ENCODE measurements at regions not wholly inside any gene's neighbourhood (a gene's known extent, or its start where the extent isn't known, plus 50 kb on each side); places are given as distances from the start of the nearest gene placed in this dataset.

DNA sequence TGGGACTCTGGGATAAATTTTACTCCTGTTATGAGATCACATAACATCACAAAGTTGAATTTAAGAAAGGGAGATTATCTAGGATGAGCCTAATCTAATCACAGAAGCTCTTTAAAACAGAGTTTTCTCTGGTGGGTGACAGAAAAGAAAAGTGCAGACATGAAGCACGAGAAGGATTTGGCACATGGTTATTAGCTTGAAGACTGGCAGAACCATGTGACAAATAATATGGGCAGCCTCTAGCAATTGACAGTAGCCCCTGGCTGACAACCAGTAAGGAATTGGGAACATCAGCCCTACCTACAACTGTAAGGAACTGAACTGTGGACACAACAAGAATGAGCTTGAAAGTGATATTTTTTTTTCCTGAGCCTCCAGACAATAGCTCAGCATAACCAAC is 243.1 kb downstream of the HTR1A start:
- no peak for DNase-seq

DNA sequence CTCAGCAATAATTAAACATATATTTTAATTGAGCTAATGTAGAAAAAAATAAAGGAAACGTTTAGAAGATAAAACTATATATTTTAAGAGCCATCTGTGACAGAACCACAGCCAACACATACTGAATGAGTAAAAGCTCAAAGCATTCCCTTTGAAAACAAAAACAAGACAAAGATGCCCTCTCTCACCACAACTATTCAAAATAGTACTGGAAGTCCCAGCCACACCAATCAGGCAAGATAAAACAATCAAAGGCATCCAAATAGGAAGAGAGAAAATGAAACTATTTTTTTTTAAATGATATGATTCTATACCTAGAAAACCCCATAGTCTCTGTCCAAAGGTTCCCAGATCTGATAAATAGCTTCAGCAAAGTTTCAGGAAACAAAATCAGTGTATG is 262.0 kb downstream of the HTR1A start:
- no peak for DNase-seq

DNA sequence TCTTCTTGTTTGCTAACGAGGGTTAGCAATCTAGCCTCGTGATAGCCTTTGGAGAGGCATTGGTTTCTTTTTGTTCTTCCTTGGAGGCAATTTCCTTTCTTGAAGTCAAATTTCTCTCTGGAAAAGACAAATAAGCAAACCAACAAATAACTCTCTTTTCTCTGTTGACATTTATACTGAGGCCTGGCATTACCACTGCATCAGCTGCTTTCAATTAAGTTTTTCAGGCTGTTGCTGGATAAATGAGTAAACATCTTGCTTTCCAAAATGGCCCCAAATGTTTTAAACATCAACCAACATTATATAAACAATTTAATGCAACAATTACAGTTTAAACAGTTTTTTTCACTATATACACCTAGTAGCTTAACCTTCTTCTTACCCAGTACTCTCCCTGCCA is 264.4 kb downstream of the HTR1A start:
- no peak for DNase-seq

DNA sequence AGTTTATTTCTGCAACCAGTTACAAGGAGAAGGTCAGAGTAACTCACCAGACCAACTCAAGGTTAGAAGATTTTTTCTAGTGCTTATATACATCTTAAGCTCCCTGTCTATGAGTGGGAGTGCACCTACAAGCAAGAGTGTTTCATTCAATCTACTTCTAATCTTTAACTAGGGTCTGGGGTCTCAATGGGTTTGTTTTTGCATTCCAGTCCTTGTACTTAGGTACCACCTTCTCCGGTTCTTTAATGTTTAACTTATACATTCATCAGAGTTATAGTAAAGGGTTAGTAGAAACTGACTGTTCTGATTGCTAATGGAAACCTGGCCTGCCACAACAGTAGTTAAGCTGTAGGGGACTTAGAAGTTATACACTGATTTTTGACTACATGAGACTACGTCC is 271.7 kb downstream of the HTR1A start:
- no peak for DNase-seq

DNA sequence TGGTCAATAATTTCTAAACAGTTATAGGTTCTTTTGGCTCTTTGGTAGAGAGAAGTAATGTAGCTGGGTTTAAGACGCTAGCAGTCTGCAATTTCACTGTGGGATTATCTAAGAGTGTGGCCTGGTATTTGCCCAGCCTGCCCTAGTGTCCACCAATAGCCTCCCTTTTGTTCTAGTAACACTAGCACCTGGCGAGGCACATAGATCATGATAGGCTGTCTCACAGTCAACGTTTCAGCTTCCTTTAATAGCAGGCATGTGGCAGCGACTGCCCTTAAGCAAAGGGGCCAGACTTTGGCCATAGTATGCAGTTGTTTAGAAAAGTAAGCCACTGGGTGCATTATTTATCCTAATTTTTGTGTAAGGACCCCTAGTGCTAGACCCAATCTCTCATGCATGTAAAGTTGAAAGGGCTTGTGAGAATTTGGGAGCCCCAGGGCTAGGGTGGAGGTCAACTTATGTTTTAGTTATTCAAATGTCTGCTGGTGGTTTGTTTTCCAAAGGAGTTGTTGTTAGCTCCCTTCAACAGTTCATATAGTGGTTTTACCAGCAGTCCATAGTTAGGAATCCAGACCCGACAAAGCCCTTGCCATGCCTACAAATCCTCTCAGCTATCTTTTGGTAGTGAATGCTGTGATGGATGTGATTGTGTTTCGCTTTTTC is 274.3 kb downstream of the HTR1A start:
- no peak for DNase-seq

DNA sequence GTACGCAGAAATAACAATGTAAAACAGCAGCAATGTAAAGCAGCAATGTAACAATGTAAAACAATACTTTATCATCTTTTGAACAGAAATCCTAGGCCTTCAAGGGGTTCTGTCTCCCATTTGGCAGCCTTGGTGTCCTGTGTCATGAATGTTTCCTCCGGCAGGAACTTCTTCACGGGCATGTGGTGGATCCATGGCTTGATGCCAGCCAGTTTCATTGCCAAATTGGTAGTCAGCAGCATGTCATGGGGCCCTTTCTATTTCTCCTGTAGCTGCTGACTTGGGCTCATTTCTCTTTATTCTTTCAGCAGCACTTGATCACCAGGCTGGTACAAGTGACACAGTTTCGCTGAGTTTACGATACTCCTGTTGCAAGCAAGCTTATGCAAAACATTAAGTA is 275.3 kb downstream of the HTR1A start:
- no peak for DNase-seq

DNA sequence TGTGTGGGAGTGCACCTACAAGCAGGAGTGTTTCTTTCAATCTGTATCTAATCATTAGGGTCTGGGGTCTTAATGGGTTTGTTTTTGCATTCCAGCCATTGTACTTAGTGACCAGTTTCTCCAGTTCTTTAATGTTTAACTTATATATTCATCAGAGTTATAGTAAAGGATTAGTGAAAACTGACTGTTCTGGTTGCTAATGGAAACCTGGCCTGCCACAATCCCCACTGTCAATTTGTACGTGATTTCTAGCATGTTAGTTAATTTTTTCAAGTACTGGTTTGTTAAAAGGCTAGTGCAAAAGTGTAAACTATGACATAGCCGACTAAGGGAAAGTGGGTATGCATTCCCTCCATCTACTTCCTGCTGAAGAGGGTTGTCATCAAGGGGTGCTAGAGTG is 276.1 kb downstream of the HTR1A start:
- no peak for DNase-seq

DNA sequence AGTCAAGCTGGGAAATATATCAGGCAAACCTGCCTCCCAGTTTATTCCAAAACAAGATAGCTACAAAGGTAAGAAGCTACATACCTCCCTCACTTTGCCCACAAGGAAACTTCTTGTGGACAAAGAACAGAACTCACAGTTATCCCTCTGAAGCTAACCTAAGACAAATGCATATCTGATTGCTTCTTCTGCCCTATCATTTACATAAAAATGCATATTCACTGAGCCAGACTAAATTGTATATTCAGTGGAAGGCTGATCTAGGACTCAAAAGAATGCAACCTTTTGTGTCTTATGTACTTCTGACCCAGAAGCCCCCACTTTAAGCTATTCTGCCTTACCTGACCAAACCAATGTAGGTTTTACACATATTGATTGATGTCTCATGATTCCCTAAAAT is 276.8 kb downstream of the HTR1A start:
- DNase-seq: no peak

DNA sequence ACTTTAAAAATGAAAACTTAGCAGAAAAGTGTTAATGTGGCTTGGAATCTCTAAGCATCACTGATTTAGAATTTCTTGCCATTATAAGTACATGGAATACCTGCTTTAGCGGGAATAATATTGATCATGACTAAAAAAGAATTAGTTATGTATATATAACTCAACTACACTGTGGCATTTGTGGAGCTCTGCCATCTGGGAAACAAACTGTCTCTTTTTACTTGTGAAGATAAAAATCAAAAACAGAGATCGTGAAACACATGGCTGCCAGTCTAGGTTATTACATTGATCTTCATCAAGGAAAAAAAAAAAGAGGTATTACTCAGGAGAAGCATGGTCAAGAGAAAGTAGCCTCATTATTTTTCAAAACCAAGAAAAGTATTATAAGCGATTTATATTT is 287.4 kb downstream of the HTR1A start:
- no peak for DNase-seq

DNA sequence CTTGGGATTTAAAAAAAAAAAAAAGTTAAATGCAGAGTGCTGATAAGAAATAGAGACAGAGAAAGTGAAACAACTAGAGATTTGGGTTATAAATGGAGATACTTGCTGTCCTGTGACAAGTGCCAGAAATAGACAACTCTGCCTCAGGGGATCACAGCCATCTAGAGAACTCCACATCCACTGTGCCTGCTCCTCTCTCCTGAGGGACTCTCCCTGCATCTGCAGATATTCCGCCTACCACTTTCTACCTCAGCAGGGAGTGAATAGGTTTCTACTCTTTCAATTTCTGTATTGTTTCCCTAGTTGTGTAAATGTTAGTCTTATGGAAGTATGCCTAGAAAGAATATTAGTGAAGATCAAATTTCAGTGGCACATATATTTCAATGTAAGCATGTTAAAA is 307.2 kb downstream of the HTR1A start:
- no peak for DNase-seq

DNA sequence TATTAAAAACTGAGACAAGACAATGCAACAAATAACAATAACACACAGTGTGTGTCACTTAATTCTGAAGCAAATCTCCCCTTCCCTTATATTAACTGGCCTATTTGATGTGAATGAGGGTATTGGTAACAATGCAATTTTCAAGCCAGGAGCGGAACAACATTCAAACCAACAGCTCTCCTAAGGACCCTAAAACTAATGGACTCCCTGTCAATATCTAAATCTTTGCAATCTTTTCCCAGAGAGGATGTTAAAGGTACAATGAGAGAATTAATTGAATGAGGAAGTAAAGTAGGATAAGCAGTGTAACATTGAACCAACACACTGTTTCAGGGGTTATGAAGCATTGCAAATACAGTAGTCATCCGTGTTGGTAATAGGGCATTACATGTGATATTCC is 311.7 kb downstream of the HTR1A start:
- DNase-seq: no peak

DNA sequence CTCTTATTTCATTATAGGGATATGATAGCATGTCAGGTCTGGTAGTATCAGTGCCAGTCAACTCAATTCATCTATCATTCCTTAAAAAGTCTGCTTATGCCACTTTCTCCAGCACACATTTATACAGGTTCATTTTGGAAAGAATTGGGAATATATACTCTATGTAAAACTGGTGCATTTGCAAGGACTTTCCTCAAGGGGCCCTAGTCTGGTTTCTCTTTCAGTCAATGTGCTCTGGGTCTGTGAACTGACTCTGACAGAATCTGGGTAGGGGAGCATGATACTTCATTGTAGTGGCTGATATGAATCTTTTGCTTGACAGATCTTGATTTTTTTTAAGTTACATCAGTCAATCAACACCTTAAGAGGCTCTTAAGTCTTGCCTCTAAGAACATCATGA is 313.9 kb downstream of the HTR1A start:
- DNase-seq: no peak

DNA sequence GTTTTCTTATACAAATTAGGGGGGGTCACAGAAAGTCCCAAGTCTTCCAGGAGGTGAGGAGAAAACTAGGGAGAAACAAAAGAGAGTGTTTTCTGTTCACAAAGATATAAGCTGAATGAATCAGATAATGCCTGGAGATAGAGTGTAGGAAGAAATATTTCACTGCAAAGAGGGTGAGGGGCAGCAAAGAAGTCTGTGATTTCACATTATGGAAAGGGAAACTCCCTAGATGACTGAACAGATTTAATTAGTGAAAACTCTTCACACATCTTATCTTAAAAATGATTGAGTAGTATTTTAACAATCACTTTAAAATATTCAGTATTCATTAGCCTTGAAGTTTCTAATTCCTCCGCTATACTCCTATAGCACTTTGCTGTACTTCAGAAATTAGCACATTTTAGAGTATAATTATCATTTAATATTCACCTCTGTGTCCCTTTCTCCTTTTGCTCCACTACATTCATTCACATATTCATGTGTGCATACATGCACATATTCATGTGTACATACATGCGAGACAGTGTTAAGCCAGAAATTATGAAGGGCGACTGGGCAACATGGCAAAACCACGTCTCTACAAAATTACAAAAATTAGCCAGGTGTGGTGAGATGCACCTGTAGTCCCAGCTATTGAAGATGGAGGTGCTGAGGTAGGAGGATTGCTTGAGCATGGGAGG is 332.2 kb downstream of the HTR1A start:
- no peak for DNase-seq

DNA sequence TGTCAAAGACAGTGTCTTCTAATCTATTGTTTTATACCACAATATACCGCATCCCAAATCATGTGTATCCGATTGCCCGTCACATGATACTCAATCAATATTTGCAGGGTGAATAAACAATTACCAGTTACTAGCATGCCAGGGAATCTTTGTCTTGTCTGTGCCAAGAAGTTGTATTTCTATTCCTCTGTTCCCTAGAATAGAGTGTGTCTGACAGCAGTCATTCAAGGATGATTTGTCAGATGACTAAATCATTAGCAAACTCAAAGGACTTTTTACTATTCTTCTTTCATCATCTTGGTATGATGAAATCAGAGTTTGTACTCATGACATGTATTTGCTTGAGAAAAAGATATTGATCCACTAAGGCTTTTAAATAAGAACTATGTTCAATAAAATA is 348.8 kb downstream of the HTR1A start:
- no peak for DNase-seq

DNA sequence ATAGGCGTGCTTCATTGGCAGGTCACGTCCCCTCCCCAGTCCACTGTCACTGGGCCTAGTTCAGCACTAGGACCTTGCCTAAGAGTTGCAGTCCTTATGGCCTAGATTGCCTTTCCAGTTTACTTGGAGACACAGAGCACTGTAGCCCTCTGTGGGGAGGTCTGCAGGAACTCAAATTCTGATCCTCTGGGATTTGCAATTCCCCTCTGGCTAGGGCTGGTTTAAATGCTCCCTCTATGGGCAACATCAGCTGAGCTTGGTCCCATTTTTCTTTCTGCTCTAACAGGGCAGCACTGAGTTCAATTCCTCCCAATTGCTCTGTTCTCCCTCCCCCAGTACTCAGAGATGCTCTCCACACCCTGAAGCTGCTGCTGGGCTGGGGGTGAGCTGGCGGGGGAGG is 358.2 kb downstream of the HTR1A start:
- DNase-seq: no peak

DNA sequence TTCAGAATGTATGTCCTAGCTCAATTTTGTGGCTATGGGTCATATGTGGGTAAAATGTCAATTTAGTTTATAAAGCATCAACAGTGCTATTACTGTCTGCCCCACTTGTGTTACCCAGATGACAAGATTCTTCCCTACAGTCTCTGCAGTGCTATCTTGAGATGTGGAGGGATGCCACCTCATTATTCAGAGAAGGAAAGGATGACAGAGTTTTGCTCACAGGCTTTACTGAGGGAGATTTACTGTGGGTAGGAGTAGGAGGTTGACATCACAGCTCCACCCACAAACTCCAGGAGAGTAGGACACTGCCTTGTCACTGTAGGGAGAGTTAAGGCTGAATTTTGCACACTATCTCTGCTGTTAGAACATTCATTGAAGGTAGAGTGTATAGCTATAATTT is 359.3 kb downstream of the HTR1A start:
- DNase-seq: no peak

DNA sequence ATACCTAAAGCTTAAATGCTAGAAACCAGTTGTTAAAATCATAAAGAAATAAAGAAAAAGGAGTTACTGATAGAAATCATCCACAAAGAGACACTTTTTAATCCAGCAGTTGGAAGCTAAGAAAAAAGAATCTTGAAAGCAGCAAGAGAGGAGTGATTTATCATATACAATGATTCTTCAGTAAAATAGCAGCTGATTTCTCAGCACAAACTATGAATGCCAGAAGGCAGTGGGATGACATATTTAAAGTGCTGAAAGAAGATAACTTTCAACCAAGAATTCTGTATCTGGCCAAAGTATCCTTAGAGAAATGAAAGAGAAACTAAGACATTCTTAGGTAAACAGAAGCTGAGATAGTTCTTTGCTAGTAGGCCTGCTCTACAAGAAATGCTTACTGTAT is 366.0 kb downstream of the HTR1A start:
- DNase-seq: no peak

DNA sequence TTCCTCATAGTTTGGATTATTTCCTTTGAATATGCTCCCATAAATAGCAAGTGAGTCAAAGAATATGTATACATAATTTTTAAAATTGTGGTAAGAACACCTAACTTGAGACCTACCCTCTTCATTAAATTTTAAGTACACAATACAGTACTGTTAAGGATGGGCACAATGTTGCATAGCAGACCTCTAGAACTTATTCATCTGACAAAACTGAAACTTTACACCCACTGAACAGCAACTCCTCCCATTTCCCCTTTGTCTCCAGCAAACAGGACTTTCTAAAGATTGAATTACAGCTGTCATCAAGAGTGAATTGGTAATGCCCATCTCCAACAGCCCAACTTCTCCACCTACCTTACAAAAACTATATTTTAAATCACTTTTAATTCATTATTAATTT is 388.9 kb downstream of the HTR1A start:
- DNase-seq: no peak

DNA sequence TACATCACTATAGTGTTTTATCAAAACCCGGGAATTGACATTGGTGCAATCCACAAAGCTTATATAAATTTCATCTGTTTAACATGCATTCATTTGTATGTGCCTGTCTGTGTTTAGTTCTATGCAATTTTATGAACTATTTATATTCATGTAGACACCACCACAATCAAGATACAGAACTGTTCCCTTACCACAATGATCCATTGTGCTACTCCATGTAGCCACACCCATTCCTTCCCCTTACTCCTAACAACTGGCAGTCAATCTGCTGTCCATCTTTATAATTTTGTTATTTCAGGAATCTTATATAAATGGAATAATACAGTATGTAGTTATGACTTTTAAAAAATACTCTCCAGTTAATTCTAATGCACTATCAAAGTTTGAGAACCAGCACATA is 389.5 kb downstream of the HTR1A start:
- no peak for DNase-seq

DNA sequence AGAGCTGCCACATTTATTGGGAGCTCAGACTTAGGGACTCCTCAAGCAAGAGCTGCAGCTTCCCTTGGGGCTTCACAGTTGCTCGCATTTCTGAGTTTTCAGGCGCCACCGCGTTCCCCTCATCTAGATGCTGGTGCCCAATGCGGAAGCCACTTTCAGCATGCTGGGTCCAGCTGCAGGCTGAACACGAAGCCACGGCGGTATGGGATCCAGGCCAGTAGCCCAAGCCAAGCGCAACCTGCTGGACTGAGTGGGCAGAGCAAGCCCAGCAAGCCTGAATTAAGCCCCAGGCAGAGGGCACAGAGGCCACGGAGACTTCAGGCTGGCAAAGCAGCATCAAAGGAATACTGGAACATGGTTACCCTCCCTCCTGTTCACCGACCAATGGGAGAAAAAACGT is 391.5 kb downstream of the HTR1A start:
- DNase-seq: no peak

DNA sequence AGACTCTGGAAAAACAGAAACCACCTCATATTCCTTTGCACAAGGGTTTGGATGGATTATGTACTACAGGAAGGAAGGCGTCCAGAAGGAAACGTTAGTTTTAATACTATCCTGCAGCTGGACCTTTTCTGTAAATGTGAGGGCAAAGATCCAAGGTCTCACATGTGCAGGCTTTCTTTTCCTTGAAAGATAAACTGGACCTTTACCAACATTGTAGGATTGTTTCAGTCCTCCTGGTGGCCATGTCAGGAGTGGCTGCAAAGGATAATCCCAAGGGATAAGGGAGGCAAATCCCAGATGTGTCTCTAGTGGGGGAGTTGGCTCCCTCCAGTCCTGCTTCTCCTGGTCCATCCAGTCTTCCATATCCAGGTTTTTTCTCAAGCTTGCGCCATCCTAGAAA is 397.5 kb downstream of the HTR1A start:
- no peak for DNase-seq

DNA sequence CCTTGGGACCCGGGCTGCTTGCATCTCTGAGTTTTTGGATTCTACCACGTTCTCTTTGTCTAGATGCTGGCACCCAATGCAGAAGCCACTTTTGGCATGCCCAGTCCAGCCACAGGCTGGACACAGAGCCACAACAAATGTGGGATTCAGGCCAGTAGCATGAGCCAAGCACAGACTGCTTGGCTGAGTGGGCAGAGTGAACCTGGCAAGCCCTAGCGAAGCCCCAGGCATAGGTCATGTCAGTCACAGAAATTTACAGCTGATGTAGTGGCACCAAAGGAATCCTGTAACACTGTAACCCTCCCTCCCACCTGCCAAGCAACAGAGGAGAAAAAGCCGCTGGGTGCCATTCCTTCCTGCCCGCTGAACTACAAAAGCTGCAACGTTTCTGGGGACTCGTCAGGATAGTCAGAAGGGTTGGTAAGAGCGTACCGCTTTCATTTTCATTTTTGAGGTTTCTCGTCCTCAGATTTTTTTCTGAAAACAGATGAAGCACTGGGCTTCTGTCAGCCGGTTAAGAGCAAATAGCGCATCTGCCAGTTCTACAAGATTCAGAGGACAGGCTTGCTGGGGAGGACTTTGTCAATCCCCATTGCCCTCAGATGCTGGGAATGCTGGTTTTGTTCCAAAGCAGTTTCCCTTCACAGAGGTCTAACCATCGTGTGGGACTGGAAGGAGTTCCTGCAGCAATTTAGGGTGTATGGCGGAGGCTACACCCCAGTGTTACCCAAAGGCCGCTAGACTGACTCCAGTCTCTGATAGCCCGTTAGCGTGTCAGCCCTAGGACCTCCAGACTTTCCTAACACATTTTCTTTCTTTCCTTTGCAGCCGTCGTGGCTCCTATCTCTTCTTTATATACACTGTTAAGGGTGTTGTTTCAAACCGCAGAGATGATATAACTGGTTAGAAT is 399.0 kb downstream of the HTR1A start:
- no peak for DNase-seq

DNA sequence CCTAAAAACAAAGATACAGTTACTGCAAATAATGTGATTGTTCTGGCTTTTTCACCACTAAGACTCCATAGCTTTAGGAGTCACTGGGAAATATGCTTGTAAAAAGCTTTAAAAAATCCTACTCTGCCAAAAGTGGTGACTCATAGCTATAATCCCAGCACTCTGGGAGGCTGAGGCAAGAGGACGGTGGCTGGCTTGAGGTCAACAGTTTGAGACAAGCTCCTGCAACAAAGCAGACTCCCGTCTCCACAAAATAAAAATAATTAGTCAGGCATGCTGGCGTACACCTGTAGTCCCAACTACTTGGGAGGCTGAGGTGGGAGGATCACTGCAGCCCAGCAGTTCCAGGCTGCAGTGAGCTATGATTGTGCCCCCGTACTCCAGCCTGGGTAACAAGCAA is 406.4 kb downstream of the HTR1A start:
- no peak for DNase-seq

DNA sequence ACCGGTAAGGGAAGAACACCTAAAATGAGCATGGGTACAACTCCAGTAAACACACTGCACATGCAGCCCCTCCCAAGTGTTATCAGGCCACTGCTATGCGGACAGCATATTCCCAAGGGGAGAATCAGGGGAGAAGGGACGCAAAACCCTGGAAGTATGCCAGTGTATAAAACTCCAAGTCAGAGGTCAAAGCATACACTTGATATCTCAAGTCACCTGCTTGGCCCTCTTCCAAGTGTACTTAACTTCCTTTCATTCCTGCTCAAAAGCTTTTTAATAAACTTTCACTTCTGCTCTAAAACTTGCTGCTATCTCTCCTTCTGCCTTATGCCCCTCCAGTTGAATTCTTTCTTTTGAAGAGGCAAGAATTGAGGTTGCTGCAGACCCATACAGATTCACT is 408.1 kb downstream of the HTR1A start:
- DNase-seq: no peak
